ENCODE measurements at regions not wholly inside any gene's neighbourhood (a gene's known extent, or its start where the extent isn't known, plus 50 kb on each side); places are given as distances from the start of the nearest gene placed in this dataset.

- no peak for TF ChIP-seq CTCF (IDR thresholded peaks at IDR 0.05; ENCODE audit: control extremely low read depth, extremely low read depth)
- Histone ChIP-seq H3K27ac (ENCODE audit: low read depth in 1 of 2, low read length in 1 of 2) (no peak overlapping the region), H3K27me3 (ENCODE audit: control insufficient read depth in 3 of 3, insufficient read depth in 3 of 3, low read length in 2 of 3) (no peaks in the 10 kb centered on the region), H3K4me1 (ENCODE audit: control insufficient read depth in 5 of 5, insufficient read depth in 5 of 5, low read length in 5 of 5) (peaks cover 4 to 20% (median 8%) of the 10 kb centered on the region in 5 donors), H3K36me3 (ENCODE audit: control insufficient read depth in 4 of 4, insufficient read depth in 4 of 4, low read length in 4 of 4) (peaks cover 0 to 2% (median 0%) of the 10 kb centered on the region in 4 donors), H3K4me3 (no peak overlapping the region), H3K9ac (ENCODE audit: insufficient read depth in 1 of 2, low read length in 2 of 2) (no peak overlapping the region), H3K9me3 (ENCODE audit: control insufficient read depth in 4 of 4, insufficient read depth in 3 of 4, low read length in 3 of 4) (peaks cover 0 to 2% (median 0%) of the 10 kb centered on the region in 4 donors)
- WGBS, 2 donors, result 66 to 82% methylated on average over 3 of the region's 3 CpGs
- no peak for ATAC-seq (ENCODE audit: insufficient read depth, low FRiP score)
- DNase-seq, result no peak
Observed at GRCh38 chr2:217733461-217733860, 269.3 kb downstream of the TNS1 start.

- TF ChIP-seq CTCF (IDR thresholded peaks at IDR 0.05; ENCODE audit: control extremely low read depth, extremely low read depth), result no peak
- ATAC-seq (ENCODE audit: insufficient read depth, low FRiP score), result no peak
- Histone ChIP-seq H3K27ac (ENCODE audit: low read depth in 1 of 2, low read length in 1 of 2) (no peak overlapping the region), H3K4me3 (no peak overlapping the region), H3K9ac (ENCODE audit: insufficient read depth in 1 of 2, low read length in 2 of 2) (no peak overlapping the region), H3K4me1 (ENCODE audit: control insufficient read depth in 5 of 5, insufficient read depth in 5 of 5, low read length in 5 of 5) (peaks cover 4 to 20% (median 8%) of the 10 kb centered on the region in 5 donors), H3K36me3 (ENCODE audit: control insufficient read depth in 4 of 4, insufficient read depth in 4 of 4, low read length in 4 of 4) (peaks cover 0 to 1% (median 0%) of the 10 kb centered on the region in 4 donors), H3K9me3 (ENCODE audit: control insufficient read depth in 4 of 4, insufficient read depth in 3 of 4, low read length in 3 of 4) (peaks cover 0 to 2% (median 0%) of the 10 kb centered on the region in 4 donors), H3K27me3 (ENCODE audit: control insufficient read depth in 3 of 3, insufficient read depth in 3 of 3, low read length in 2 of 3) (no peaks in the 10 kb centered on the region)
- WGBS, 2 donors, result 70 to 71% methylated on average over 3 of the region's 3 CpGs
- no peak for DNase-seq
Observed at GRCh38 chr2:217732992-217733391, 269.8 kb downstream of the TNS1 start.

GRCh38 chr2:217731805-217732204, 271.0 kb downstream of the TNS1 start:
- ATAC-seq (ENCODE audit: insufficient read depth, low FRiP score) (no peak), DNase-seq (no peak)
- no peak for TF ChIP-seq CTCF (IDR thresholded peaks at IDR 0.05; ENCODE audit: control extremely low read depth, extremely low read depth)
- WGBS, 2 donors, result 91 to 98% methylated on average over 2 of the region's 2 CpGs
- Histone ChIP-seq H3K9me3 (ENCODE audit: control insufficient read depth in 4 of 4, insufficient read depth in 3 of 4, low read length in 3 of 4) (peaks cover 0 to 2% (median 0%) of the 10 kb centered on the region in 4 donors), H3K27me3 (ENCODE audit: control insufficient read depth in 3 of 3, insufficient read depth in 3 of 3, low read length in 2 of 3) (no peaks in the 10 kb centered on the region), H3K27ac (ENCODE audit: low read depth in 1 of 2, low read length in 1 of 2) (no peak overlapping the region), H3K4me3 (no peak overlapping the region), H3K4me1 (ENCODE audit: control insufficient read depth in 5 of 5, insufficient read depth in 5 of 5, low read length in 5 of 5) (peaks cover 4 to 20% (median 6%) of the 10 kb centered on the region in 5 donors), H3K36me3 (ENCODE audit: control insufficient read depth in 4 of 4, insufficient read depth in 4 of 4, low read length in 4 of 4) (no peaks in the 10 kb centered on the region), H3K9ac (ENCODE audit: insufficient read depth in 1 of 2, low read length in 2 of 2) (no peak overlapping the region)
